Gastrocnemius medialis (tissue), 4 donors: ENCODE measurements at regions not wholly inside any gene's neighbourhood (a gene's known extent, or its start where the extent isn't known, plus 50 kb on each side); places are given as distances from the start of the nearest gene placed in this dataset.

Source experiments
- POLR2A ChIP-seq, 2 donors: fragments of 450-650 bp; IDR thresholded peaks; one replicate each; pipeline ENCODE4 v1.6.1; 2017; ENCODE audit warnings: antibody characterized with exemption in 2 of 2, mild to moderate bottlenecking in 2 of 2, moderate library complexity in 2 of 2
- TF ChIP-seq, protein P1 (sequence below), 5 experiments: fragments of 450-650 bp in 3 of 5; fragments of 200-600 bp in 2 of 5; sonication (generic) in 2 of 5; IDR thresholded peaks in 4 of 5; conservative IDR thresholded peaks in 1 of 5; 1 replicate in 4 of 5; 2 replicates in 1 of 5; pipeline ENCODE4 v1.5.1; 2016 to 2019; ENCODE audit warnings: antibody characterized with exemption in 5 of 5, mild to moderate bottlenecking in 3 of 5, moderate library complexity in 3 of 5

DNA sequence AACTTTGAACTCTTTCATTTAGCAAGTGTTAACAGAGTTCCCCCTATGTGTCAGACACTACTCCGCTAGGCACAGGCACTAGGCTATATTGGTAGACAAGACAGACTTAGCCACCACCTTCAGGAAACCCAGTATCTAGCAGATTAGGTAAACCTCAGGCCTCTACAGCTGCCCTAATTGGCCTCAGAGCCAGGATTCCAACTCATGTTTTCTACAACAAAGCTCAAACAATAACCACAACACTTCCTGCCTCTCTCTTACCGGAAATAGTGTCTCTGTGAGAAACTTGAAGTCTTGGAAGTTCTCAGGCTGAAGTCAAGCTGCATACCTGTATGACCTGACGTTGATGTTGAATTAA, 116.6 kb upstream of the SLC44A1 start:
- TF ChIP-seq, protein P1, sequence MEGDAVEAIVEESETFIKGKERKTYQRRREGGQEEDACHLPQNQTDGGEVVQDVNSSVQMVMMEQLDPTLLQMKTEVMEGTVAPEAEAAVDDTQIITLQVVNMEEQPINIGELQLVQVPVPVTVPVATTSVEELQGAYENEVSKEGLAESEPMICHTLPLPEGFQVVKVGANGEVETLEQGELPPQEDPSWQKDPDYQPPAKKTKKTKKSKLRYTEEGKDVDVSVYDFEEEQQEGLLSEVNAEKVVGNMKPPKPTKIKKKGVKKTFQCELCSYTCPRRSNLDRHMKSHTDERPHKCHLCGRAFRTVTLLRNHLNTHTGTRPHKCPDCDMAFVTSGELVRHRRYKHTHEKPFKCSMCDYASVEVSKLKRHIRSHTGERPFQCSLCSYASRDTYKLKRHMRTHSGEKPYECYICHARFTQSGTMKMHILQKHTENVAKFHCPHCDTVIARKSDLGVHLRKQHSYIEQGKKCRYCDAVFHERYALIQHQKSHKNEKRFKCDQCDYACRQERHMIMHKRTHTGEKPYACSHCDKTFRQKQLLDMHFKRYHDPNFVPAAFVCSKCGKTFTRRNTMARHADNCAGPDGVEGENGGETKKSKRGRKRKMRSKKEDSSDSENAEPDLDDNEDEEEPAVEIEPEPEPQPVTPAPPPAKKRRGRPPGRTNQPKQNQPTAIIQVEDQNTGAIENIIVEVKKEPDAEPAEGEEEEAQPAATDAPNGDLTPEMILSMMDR (IDR thresholded peaks at IDR 0.05 in 4 of 5, conservative IDR thresholded peaks at IDR 0.05 in 1 of 5) = no peak
- TF ChIP-seq POLR2A (IDR thresholded peaks at IDR 0.05) = no peak
